NCI-H1930 (cell line): ENCODE measurements at regions not wholly inside any gene's neighbourhood (a gene's known extent, or its start where the extent isn't known, plus 50 kb on each side); places are given as distances from the start of the nearest gene placed in this dataset.
"Not testable (repeated sequence)": the region's sequence is repeated elsewhere in the genome, so short reads cannot be mapped to it uniquely, and the experiment has no call there.

Source experiments
- DNase-seq, 2 experiments: peaks; one replicate each; lab custom pipeline; 2025; lab: John Stamatoyannopoulos, UW

DNA sequence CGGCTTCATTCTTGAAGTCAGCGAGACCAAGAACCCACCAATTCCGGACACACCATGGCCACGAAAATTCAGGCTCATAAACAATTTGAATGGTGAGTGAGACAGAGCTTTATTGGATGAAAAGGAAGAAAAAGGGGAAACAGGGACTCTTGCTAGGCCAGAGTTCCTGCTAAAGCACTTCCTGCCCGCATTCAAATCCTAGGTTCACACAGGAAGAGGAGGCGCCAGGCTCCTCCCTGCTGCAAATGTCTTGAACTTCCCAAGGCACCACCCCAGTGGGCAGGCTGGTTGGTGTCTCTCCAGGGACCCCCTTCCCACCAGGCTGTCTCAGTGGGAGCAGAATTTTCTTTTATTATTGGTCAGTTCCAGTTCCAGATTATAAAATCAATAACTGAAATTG is 121.2 kb downstream of the FSCB start:
- no peak for DNase-seq

GRCh38 chr14:44385296-44385695 is 121.8 kb downstream of the FSCB start:
- DNase-seq = not testable (repeated sequence)

DNA sequence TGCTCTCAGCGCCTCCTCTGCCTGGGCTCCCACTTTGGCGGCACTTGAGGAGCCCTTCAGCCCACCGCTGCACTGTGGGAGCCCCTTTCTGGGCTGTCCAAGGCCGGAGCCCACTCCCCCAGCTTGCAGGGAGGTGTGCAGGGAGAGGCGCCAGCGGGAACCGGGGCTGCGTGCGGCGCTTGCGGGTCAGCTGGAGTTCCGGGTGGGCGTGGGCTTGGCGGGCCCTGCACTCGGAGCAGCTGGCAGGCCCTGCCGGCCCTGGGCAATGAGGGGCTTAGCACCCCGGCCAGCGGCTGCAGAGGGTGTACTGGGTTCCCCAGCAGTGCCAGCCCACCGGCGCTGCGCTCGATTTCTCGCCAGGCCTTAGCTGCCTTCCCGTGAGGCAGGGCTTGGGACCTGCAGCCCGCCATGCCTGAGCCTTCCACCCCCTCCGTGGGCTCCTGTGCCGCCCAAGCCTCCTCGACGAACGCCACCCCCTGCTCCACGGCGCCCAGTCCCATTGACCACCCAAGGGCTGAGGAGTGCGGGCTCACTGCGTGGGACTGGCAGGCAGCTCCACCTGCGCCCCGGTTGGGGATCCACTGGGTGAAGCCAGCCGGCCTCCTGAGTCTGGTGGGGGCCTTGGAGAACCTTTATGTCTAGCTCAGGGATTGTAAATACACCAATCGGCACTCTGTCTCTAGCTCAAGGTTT is 122.3 kb downstream of the FSCB start:
- DNase-seq = not testable (repeated sequence)

- DNase-seq = no peak
Measured at GRCh38 chr14:44384093-44384492, 123.0 kb downstream of the FSCB start.

GRCh38 chr14:44383636-44384035 is 123.4 kb downstream of the FSCB start:
- DNase-seq = no peak

DNA sequence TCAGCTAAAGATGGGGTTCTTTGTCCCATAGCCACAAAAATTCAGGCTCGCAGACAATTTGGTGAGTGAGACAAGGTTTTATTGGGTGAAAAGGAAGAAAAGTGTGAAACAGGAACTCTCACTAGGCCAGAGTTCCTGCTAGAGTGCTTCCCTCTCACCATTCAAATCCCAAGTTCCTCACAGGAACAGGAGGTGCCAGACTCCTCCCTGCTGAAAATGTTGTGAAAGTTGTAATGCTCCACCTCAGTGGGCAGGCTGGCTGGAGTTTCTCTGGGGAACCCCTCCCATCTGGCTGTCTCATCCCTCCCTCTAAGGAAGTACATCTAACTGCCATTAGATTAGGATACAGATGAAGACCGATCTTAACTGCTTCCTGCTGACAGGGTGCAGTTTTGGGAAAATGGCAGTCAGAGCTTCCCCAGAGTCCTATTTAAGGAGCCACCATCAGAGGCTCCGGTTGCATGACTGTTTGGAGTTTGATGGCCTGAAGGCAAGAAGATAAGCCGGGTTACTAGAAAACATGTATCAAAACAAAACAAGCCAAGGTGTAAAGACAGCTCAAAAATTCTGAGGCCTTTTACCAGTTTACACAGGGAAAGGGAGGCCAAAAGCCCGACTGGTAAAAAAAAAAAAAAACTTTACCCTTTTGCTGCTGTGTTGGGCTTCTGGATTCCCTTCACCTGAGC is 127.6 kb downstream of the FSCB start:
- no peak for DNase-seq

DNA sequence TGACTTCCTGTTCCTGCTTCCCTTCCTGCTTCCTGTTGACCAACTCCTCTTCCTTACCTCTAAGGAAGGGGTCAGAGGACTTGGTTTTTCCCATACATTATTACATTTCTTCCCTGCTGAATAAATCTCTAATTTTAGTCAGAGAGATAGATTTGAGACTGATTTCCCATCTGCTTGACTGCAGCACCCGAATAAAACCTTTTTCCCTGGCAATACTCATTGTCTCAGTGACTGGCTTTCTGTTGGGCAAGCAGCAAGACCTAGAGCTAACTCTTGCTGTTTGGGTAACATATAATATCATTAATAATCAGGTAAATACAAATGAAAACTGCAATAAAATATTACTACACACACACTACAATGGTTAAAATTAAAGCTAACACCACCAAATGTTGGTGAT is 132.2 kb downstream of the FSCB start:
- no peak for DNase-seq

- no peak for DNase-seq
Measured at GRCh38 chr14:44372807-44373489, 134.1 kb downstream of the FSCB start.

DNA sequence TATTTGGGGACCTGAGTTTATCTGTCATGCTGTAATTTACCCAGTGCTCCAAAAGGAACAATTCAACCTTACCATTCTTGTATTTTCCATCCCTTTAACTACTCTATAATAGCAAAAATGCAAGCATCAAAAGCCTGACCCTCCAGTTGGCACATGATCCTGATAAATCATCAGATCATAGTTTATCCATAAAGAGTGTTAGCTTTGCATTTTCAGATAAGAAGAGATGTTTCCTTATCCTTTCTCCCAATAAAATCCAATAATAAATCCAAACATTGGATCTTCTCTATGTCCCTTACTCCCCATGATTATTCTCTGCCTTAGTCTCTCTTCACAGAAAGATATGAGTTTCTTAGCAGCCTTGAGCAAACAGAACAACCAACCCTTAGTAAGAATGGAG is 134.9 kb downstream of the FSCB start:
- DNase-seq = no peak

DNA sequence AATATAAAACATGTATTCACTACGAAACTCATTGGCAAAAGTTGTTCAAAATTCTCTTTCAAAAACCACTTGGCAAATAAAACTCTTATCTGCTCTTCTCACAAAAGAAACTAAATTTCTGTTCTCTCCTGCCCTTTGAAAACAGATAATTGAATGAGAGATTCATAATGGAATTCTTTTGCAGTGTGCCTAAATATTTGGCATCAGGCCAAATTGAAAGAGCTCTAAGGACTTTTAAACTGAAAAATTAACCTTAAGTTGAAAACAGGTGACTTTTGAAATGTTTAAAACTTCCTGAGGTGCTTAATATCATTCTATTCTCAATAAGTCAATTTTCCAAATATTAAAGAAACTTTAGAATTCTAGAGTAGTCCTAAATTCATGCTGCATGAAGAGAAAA is 136.4 kb downstream of the FSCB start:
- DNase-seq = no peak

GRCh38 chr14:44369401-44370123 is 137.5 kb downstream of the FSCB start:
- DNase-seq = no peak

DNA sequence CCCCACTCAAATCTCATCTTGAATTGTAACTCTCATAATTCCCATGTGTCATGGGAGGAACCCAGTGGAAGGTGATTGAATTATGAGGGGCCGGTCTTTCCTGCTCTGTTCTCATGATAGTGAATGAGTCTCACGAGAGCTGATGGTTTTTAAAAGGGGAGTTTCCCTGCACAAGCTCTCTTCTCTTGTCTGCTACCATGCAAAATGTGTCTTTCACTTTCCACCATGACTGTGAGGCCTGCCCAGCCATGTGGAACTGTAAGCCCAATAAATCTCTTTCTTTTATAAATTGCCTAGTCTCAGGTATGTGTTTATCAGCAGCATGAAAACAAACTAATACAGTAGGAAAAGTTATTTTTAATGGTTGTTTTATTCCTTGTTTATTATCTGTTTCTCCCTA is 146.0 kb downstream of the FSCB start:
- DNase-seq = no peak

- no peak for DNase-seq
Measured at GRCh38 chr14:44353805-44354204, 153.3 kb downstream of the FSCB start.

DNA sequence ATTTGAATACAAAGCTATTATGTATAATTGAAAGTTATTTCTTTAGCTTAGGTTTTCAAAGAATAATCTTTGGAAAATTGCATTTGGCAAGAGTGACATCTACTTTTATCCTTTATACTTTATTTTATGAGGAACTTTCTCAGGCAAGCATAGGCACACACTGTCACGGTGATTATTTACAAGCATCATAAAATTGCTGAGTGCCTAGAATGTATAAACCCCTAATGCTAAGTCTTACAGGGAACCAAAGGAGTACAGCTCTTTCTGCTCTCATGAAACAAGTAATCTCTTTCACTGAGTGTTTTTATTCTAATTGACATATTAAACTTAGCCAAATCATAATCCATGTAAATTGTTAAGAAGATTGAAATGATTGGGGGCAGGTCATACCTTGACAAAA is 154.9 kb downstream of the FSCB start:
- no peak for DNase-seq

DNA sequence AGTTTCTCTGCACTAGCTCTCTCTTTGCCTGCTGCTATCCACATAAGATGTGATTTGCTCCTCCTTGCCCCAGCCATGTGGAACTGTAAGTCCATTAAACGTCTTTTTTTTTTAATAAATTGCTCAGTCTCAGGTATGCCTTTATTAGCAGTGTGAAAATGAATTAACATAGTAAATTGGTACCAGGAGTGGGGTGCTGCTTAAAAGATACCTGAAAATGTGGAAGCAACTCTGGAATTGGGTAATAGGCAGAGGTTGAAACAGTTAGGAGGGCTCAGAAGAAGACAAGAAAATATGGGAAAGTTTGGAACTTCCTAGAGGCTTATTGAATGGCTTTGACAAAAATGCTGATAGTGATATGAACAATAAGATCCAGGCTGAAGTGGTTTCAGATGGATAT is 159.8 kb downstream of the FSCB start:
- no peak for DNase-seq

GRCh38 chr14:44341116-44341515 is 166.0 kb downstream of the FSCB start:
- no peak for DNase-seq

GRCh38 chr14:44339862-44340261 is 167.2 kb downstream of the FSCB start:
- DNase-seq = no peak

DNA sequence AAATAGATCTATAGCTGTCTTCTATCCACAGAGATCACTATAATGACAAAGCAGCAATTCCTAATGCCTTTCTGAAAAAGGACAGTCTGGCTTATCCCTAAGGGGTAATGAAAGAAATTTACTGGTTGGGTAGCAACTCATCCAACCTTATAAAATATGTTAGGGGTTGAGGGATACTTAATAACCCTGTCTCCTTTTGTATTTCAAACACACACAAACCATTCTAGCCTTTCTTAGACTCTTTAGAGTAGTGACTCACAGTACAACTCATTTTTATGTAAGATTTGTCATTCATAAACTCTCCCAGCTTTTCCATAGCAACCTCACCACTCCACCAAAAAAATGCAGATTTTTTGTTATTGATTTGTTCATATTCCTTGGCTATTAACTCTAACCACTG is 167.9 kb downstream of the FSCB start:
- DNase-seq = no peak

- no peak for DNase-seq
Measured at GRCh38 chr14:44317441-44317746, 189.7 kb downstream of the FSCB start.

- DNase-seq = peak in 1 of 2 experiments; percentile 3
Measured at GRCh38 chr14:44316647-44317440, 190.2 kb downstream of the FSCB start.

DNA sequence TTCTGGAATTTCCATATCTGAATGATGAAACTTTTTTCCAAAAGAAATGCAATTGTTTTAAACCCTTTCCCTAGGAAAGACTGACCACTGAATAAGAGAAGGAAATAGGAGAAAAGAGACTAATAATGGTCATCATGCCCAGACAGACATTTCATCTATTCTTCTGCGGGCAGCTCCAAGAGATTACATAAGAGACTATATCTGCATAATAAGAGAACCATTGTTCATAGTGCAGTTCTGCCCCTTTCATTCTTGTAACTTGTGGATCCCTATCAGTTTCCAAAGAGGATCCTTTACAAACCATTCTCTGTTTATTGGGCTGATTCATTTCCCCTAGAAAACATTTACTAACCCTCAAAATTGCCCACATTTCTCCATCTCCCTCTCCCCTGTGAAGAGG is 197.8 kb downstream of the FSCB start:
- DNase-seq = no peak

DNA sequence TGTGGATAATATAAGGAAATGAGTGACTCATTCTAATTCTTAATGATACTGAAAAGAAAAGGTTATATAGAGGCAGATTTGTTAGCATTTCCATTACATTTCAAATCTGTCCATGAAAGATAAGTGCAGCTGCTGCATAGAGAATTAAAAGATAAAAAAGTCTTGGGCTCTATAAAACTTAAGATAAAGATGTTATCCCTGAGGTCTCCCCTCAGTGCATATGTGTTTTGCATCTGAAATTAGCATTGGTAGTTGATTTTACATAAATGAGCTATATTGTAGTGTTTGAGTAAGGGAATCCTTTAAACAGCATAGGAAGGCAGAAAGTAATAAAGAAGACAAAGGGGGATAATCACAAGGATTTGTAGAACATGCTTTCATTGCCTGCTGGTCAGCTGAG is 206.2 kb downstream of the FSCB start:
- peak; percentile 7 to 49 for DNase-seq
